ENCODE measurements at regions not wholly inside any gene's neighbourhood (a gene's known extent, or its start where the extent isn't known, plus 50 kb on each side); places are given as distances from the start of the nearest gene placed in this dataset.

GRCh38 chr15:70358871-70359647 is 261.3 kb upstream of the TLE3 start:
- TF ChIP-seq TAF1 (IDR thresholded peaks at IDR 0.05; ENCODE audit: low read depth) (no peak), CTCF (IDR thresholded peaks at IDR 0.05; ENCODE audit: poor library complexity, severe bottlenecking) (no peak), SMC3 (conservative IDR thresholded peaks at IDR 0.05; ENCODE audit: poor library complexity) (no peak), POLR2AphosphoS5 (IDR thresholded peaks at IDR 0.05) (no peak), RAD21 (conservative IDR thresholded peaks at IDR 0.05) (no peak), MXI1 (conservative IDR thresholded peaks at IDR 0.05; ENCODE audit: poor library complexity, severe bottlenecking) (no peak), EP300 (conservative IDR thresholded peaks at IDR 0.05; ENCODE audit: poor library complexity, severe bottlenecking) (no peak), EZH2 (IDR thresholded peaks at IDR 0.05; ENCODE audit: borderline replicate concordance, insufficient read depth, low read length, poor library complexity, severe bottlenecking) (no peak)
- TF ChIP-seq, protein P1, sequence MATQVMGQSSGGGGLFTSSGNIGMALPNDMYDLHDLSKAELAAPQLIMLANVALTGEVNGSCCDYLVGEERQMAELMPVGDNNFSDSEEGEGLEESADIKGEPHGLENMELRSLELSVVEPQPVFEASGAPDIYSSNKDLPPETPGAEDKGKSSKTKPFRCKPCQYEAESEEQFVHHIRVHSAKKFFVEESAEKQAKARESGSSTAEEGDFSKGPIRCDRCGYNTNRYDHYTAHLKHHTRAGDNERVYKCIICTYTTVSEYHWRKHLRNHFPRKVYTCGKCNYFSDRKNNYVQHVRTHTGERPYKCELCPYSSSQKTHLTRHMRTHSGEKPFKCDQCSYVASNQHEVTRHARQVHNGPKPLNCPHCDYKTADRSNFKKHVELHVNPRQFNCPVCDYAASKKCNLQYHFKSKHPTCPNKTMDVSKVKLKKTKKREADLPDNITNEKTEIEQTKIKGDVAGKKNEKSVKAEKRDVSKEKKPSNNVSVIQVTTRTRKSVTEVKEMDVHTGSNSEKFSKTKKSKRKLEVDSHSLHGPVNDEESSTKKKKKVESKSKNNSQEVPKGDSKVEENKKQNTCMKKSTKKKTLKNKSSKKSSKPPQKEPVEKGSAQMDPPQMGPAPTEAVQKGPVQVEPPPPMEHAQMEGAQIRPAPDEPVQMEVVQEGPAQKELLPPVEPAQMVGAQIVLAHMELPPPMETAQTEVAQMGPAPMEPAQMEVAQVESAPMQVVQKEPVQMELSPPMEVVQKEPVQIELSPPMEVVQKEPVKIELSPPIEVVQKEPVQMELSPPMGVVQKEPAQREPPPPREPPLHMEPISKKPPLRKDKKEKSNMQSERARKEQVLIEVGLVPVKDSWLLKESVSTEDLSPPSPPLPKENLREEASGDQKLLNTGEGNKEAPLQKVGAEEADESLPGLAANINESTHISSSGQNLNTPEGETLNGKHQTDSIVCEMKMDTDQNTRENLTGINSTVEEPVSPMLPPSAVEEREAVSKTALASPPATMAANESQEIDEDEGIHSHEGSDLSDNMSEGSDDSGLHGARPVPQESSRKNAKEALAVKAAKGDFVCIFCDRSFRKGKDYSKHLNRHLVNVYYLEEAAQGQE (IDR thresholded peaks at IDR 0.05; ENCODE audit: borderline replicate concordance): no peak
- Histone ChIP-seq H3K4me2 (ENCODE audit: low read length) (no peak overlapping the region), H3K9me2 (ENCODE audit: insufficient read depth, low read length) (no peaks in the 10 kb centered on the region), H2AFZ (ENCODE audit: low read depth, low read length) (no peak overlapping the region), H3K9ac (ENCODE audit: low read length) (no peak overlapping the region), H3K4me3 (ENCODE audit: low read length) (no peak overlapping the region), H4K20me1 (ENCODE audit: insufficient read depth) (no peaks in the 10 kb centered on the region), H3F3A (ENCODE audit: insufficient read depth, low read length, poor library complexity, severe bottlenecking) (no peaks in the 10 kb centered on the region), H3K9me3 (ENCODE audit: low read length) (no peaks in the 10 kb centered on the region), H3K36me3 (ENCODE audit: insufficient read depth, low read length) (no peaks in the 10 kb centered on the region), H3K79me2 (replicated peaks; ENCODE audit: insufficient read depth, low read length) (no peaks in the 10 kb centered on the region), H3K27me3 (ENCODE audit: insufficient read depth, low read depth, low read length) (no peaks in the 10 kb centered on the region), H3K27ac (ENCODE audit: low read length) (no peak overlapping the region)

DNA sequence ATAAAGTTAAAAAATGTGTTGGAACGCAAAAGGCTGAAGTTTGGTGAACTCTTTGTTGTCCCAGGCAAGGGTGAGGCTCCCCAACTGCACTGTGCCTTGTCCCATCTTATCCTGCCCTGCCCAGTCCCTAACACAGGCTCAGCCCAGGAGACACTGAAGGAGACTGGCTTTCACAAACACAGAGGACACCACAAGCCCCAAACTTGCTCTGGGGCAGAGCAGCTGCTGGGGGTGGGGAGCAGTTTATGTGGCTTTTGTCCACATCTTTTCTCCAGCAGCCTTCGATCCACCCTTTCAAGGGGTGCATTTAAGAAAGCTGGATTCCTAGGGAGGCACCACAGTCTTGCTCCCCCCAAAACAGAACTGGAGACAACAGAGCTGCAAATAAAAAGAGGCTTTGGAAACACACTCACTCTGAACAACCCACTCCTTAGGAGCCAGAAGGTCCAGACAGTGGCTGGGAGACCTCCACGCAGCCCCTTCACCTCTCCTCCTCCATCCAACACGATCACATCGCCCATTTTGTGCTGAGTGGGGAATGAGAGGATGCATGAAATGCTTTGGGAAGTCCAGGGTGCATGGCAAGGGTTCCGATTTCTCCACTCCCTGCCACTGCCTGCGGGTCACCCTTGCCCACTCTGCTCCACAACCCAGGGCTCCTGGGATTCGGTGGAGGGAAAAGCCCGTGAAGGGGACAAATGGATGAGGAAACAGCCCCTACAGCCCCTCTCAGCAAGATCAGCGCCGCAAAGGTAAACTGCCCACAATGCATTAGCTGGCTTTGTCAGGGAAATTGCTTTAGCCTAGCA is 260.5 kb upstream of the TLE3 start:
- no peak overlapping the region for H2AFZ ChIP-seq (ENCODE audit: low read depth, low read length)

More for the DNA sequence above, 260.5 kb upstream of the TLE3 start:
- no peaks in the 10 kb centered on the region for H3K27me3 ChIP-seq (ENCODE audit: insufficient read depth, low read depth, low read length)
- H3K9ac ChIP-seq (ENCODE audit: low read length): no peak overlapping the region
- no peaks in the 10 kb centered on the region for H3K36me3 ChIP-seq (ENCODE audit: insufficient read depth, low read length)
- no peaks in the 10 kb centered on the region for H3K79me2 ChIP-seq (replicated peaks; ENCODE audit: insufficient read depth, low read length)
- H3K4me2 ChIP-seq (ENCODE audit: low read length): no peak overlapping the region
- H3K4me3 ChIP-seq (ENCODE audit: low read length): no peak overlapping the region
- no peak overlapping the region for H3K27ac ChIP-seq (ENCODE audit: low read length)
- no peaks in the 10 kb centered on the region for H3K9me2 ChIP-seq (ENCODE audit: insufficient read depth, low read length)
- H3K9me3 ChIP-seq (ENCODE audit: low read length): no peaks in the 10 kb centered on the region
- TF ChIP-seq RAD21 (conservative IDR thresholded peaks at IDR 0.05) (no peak), EZH2 (IDR thresholded peaks at IDR 0.05; ENCODE audit: borderline replicate concordance, insufficient read depth, low read length, poor library complexity, severe bottlenecking) (no peak), SMC3 (conservative IDR thresholded peaks at IDR 0.05; ENCODE audit: poor library complexity) (no peak), MXI1 (conservative IDR thresholded peaks at IDR 0.05; ENCODE audit: poor library complexity, severe bottlenecking) (no peak), CTCF (IDR thresholded peaks at IDR 0.05; ENCODE audit: poor library complexity, severe bottlenecking) (no peak), EP300 (conservative IDR thresholded peaks at IDR 0.05; ENCODE audit: poor library complexity, severe bottlenecking) (no peak), TAF1 (IDR thresholded peaks at IDR 0.05; ENCODE audit: low read depth) (no peak), POLR2AphosphoS5 (IDR thresholded peaks at IDR 0.05) (no peak)
- TF ChIP-seq, protein P1 (IDR thresholded peaks at IDR 0.05; ENCODE audit: borderline replicate concordance): no peak
- H3F3A ChIP-seq (ENCODE audit: insufficient read depth, low read length, poor library complexity, severe bottlenecking): no peaks in the 10 kb centered on the region
- H4K20me1 ChIP-seq (ENCODE audit: insufficient read depth): no peaks in the 10 kb centered on the region

Measured in neural cell (in vitro differentiated cells).